H1 (cell line): ENCODE measurements at regions not wholly inside any gene's neighbourhood (a gene's known extent, or its start where the extent isn't known, plus 50 kb on each side); places are given as distances from the start of the nearest gene placed in this dataset.

Experiments used
- CEBPB ChIP-seq: IDR thresholded peaks from 2 replicates; pipeline ENCODE4 v1.6.1; 2012; ENCODE audit warnings: low read depth, low read length
- CHD2 ChIP-seq: IDR thresholded peaks from 2 replicates; pipeline ENCODE4 v1.6.1; 2012; ENCODE audit warnings: low read length, improper control_type of control experiment
- CREB1 ChIP-seq: IDR thresholded peaks from 2 replicates; pipeline ENCODE4 v1.6.1; 2012; ENCODE audit warnings: inconsistent platforms
- JUN ChIP-seq: IDR thresholded peaks from 2 replicates; pipeline ENCODE4 v1.6.1; 2011; ENCODE audit warnings: low read depth, mild to moderate bottlenecking, improper control_type of control experiment, low read length
- JUND ChIP-seq: IDR thresholded peaks from 2 replicates; pipeline ENCODE4 v1.6.1; 2011; ENCODE audit warnings: mild to moderate bottlenecking, improper control_type of control experiment, low read length
- KDM4A ChIP-seq: IDR thresholded peaks from one replicate; pipeline ENCODE4 v1.7.1; 2012; ENCODE audit warnings: low read depth, mild to moderate bottlenecking, moderate library complexity, low read length, inconsistent platforms; ENCODE audit not compliant: severe bottlenecking
- TCF12 ChIP-seq: IDR thresholded peaks from 2 replicates; pipeline ENCODE4 v1.6.1; 2011; ENCODE audit warnings: low read depth, mild to moderate bottlenecking, low read length
- TF ChIP-seq, protein P1 (sequence below): fragments of 300-600 bp; sonication (generic); IDR thresholded peaks from 2 replicates; pipeline ENCODE4 v1.7.1; 2012; ENCODE audit warnings: low read length, moderate library complexity, mild to moderate bottlenecking, inconsistent platforms; ENCODE audit not compliant: insufficient replicate concordance
- TF ChIP-seq, protein P2 (sequence below): IDR thresholded peaks from 2 replicates; pipeline ENCODE4 v1.6.1; 2012; ENCODE audit warnings: inconsistent platforms

DNA sequence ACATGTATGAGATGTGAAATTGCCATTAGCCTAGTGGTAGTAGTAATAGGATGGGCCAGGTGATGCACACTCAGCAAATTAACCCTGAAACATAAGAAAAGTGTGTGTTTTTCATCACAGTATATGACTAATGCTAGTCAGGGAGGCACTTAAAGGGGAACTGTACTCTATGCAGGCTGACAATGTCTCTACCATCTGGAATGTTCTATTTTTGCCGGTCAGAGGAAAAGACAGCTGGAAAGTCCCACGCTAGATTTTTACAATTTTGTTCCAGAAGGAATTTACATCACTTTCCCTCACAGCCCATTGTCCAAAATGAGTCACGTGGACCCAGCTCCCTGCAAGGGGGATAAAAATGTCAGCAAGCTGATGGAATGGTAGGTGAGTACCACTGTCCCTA lies 746.3 kb upstream of the CHAC2 start (continued):
- TF ChIP-seq, protein P1, sequence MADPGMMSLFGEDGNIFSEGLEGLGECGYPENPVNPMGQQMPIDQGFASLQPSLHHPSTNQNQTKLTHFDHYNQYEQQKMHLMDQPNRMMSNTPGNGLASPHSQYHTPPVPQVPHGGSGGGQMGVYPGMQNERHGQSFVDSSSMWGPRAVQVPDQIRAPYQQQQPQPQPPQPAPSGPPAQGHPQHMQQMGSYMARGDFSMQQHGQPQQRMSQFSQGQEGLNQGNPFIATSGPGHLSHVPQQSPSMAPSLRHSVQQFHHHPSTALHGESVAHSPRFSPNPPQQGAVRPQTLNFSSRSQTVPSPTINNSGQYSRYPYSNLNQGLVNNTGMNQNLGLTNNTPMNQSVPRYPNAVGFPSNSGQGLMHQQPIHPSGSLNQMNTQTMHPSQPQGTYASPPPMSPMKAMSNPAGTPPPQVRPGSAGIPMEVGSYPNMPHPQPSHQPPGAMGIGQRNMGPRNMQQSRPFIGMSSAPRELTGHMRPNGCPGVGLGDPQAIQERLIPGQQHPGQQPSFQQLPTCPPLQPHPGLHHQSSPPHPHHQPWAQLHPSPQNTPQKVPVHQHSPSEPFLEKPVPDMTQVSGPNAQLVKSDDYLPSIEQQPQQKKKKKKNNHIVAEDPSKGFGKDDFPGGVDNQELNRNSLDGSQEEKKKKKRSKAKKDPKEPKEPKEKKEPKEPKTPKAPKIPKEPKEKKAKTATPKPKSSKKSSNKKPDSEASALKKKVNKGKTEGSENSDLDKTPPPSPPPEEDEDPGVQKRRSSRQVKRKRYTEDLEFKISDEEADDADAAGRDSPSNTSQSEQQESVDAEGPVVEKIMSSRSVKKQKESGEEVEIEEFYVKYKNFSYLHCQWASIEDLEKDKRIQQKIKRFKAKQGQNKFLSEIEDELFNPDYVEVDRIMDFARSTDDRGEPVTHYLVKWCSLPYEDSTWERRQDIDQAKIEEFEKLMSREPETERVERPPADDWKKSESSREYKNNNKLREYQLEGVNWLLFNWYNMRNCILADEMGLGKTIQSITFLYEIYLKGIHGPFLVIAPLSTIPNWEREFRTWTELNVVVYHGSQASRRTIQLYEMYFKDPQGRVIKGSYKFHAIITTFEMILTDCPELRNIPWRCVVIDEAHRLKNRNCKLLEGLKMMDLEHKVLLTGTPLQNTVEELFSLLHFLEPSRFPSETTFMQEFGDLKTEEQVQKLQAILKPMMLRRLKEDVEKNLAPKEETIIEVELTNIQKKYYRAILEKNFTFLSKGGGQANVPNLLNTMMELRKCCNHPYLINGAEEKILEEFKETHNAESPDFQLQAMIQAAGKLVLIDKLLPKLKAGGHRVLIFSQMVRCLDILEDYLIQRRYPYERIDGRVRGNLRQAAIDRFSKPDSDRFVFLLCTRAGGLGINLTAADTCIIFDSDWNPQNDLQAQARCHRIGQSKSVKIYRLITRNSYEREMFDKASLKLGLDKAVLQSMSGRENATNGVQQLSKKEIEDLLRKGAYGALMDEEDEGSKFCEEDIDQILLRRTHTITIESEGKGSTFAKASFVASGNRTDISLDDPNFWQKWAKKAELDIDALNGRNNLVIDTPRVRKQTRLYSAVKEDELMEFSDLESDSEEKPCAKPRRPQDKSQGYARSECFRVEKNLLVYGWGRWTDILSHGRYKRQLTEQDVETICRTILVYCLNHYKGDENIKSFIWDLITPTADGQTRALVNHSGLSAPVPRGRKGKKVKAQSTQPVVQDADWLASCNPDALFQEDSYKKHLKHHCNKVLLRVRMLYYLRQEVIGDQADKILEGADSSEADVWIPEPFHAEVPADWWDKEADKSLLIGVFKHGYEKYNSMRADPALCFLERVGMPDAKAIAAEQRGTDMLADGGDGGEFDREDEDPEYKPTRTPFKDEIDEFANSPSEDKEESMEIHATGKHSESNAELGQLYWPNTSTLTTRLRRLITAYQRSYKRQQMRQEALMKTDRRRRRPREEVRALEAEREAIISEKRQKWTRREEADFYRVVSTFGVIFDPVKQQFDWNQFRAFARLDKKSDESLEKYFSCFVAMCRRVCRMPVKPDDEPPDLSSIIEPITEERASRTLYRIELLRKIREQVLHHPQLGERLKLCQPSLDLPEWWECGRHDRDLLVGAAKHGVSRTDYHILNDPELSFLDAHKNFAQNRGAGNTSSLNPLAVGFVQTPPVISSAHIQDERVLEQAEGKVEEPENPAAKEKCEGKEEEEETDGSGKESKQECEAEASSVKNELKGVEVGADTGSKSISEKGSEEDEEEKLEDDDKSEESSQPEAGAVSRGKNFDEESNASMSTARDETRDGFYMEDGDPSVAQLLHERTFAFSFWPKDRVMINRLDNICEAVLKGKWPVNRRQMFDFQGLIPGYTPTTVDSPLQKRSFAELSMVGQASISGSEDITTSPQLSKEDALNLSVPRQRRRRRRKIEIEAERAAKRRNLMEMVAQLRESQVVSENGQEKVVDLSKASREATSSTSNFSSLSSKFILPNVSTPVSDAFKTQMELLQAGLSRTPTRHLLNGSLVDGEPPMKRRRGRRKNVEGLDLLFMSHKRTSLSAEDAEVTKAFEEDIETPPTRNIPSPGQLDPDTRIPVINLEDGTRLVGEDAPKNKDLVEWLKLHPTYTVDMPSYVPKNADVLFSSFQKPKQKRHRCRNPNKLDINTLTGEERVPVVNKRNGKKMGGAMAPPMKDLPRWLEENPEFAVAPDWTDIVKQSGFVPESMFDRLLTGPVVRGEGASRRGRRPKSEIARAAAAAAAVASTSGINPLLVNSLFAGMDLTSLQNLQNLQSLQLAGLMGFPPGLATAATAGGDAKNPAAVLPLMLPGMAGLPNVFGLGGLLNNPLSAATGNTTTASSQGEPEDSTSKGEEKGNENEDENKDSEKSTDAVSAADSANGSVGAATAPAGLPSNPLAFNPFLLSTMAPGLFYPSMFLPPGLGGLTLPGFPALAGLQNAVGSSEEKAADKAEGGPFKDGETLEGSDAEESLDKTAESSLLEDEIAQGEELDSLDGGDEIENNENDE, result no peak
- TF ChIP-seq JUN (no peak), JUND (no peak), CHD2 (no peak), CREB1 (no peak), CEBPB (no peak), TCF12 (no peak), KDM4A (no peak)
- TF ChIP-seq, protein P2, sequence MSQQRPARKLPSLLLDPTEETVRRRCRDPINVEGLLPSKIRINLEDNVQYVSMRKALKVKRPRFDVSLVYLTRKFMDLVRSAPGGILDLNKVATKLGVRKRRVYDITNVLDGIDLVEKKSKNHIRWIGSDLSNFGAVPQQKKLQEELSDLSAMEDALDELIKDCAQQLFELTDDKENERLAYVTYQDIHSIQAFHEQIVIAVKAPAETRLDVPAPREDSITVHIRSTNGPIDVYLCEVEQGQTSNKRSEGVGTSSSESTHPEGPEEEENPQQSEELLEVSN, result no peak
- TF ChIP-seq, all 59 proteins: peak for 0
